ENCODE measurements at regions not wholly inside any gene's neighbourhood (a gene's known extent, or its start where the extent isn't known, plus 50 kb on each side); places are given as distances from the start of the nearest gene placed in this dataset.

DNA sequence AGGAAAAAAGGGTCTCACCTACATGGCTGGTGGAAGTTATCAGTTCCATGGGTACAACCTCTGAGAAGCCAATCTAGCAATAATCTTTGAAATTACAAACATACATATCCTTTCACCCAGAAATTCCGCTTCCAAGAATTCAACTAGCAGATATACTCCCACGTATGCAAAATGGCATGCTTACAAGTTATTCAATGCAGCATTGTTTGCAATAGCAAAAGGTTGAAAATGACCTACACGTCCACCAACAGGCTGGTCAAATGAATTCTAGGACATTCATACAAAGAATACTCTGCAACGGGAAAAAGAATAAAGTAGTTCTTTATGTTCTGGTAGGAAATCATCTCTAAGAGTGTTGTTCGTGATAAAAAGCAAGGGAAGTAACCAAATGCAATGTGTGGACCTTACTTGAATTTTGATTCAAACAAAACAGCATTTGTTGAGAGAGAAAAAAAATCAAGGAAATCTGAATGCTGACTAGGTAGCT lies 63.7 kb upstream of the NLK start:
- TF ChIP-seq, protein P1, sequence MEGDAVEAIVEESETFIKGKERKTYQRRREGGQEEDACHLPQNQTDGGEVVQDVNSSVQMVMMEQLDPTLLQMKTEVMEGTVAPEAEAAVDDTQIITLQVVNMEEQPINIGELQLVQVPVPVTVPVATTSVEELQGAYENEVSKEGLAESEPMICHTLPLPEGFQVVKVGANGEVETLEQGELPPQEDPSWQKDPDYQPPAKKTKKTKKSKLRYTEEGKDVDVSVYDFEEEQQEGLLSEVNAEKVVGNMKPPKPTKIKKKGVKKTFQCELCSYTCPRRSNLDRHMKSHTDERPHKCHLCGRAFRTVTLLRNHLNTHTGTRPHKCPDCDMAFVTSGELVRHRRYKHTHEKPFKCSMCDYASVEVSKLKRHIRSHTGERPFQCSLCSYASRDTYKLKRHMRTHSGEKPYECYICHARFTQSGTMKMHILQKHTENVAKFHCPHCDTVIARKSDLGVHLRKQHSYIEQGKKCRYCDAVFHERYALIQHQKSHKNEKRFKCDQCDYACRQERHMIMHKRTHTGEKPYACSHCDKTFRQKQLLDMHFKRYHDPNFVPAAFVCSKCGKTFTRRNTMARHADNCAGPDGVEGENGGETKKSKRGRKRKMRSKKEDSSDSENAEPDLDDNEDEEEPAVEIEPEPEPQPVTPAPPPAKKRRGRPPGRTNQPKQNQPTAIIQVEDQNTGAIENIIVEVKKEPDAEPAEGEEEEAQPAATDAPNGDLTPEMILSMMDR (conservative IDR thresholded peaks at IDR 0.05 in 1 of 2, IDR thresholded peaks at IDR 0.05 in 1 of 2; ENCODE audit: low read depth in 1 of 2, low read length in 2 of 2) = no peak
- no peak for TF ChIP-seq EZH2 (IDR thresholded peaks at IDR 0.05; ENCODE audit: low read length, missing control alignments)
- no peak overlapping the region for H3K9ac ChIP-seq (ENCODE audit: insufficient read depth, low read length)

DNA sequence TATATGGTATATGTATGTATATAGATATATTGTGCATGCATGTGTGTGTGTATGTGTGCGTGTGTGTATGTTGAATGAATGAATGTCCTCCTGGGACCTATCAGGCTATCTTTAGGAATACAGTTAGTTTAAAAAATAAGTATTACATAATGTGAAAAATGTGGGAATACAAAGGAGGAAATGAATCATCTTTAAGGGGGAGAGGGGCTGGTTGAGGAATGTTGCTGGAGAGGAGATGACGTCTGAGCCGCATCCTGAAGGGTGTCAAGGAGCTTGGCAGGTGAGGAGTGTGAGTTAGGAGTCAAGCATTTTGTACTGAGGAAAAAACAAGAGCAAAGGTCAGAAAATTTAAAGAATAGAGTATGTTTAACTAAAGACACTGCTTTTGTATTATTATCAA lies 62.4 kb upstream of the NLK start:
- TF ChIP-seq, protein P1 (conservative IDR thresholded peaks at IDR 0.05 in 1 of 2, IDR thresholded peaks at IDR 0.05 in 1 of 2; ENCODE audit: low read depth in 1 of 2, low read length in 2 of 2) = no peak
- TF ChIP-seq EZH2 (IDR thresholded peaks at IDR 0.05; ENCODE audit: low read length, missing control alignments) = no peak
- Histone ChIP-seq H2AFZ (ENCODE audit: low read length) (no peak overlapping the region), H3K9me3 (ENCODE audit: control insufficient read depth, insufficient read depth, low read depth, low read length) (no peaks in the 10 kb centered on the region), H4K20me1 (ENCODE audit: control insufficient read depth, extremely low read depth, insufficient read depth, low read length) (no peaks in the 10 kb centered on the region), H3K4me3 (replicated peaks in 1 of 4; ENCODE audit: control extremely low read depth in 1 of 4, insufficient read depth in 1 of 4, low read depth in 3 of 4, low read length in 4 of 4) (no peak overlapping the region), H3K4me1 (ENCODE audit: control insufficient read depth, extremely low read depth, insufficient read depth, low read length) (peaks cover 5% of the 10 kb centered on the region), H3K27ac (ENCODE audit: insufficient read depth, low read length) (no peak overlapping the region), H3K79me2 (ENCODE audit: control insufficient read depth, insufficient read depth, low read length) (no peaks in the 10 kb centered on the region), H3K27me3 (ENCODE audit: control insufficient read depth, insufficient read depth, low read length) (no peaks in the 10 kb centered on the region), H3K9ac (ENCODE audit: insufficient read depth, low read length) (no peak overlapping the region), H3K36me3 (ENCODE audit: control insufficient read depth, insufficient read depth, low read length) (no peaks in the 10 kb centered on the region), H3K4me2 (ENCODE audit: extremely low read depth, insufficient read depth, low read length) (no peak overlapping the region)
- peak in 1 of 2 donors; percentile 91 for DNase-seq (ENCODE audit: low read depth in 2 of 2)

More for the DNA sequence above, 63.7 kb upstream of the NLK start:
- no peaks in the 10 kb centered on the region for H3K27me3 ChIP-seq (ENCODE audit: control insufficient read depth, insufficient read depth, low read length)
- no peaks in the 10 kb centered on the region for H3K79me2 ChIP-seq (ENCODE audit: control insufficient read depth, insufficient read depth, low read length)
- H3K4me1 ChIP-seq (ENCODE audit: control insufficient read depth, extremely low read depth, insufficient read depth, low read length) = peaks cover 8% of the 10 kb centered on the region
- no peaks in the 10 kb centered on the region for H4K20me1 ChIP-seq (ENCODE audit: control insufficient read depth, extremely low read depth, insufficient read depth, low read length)
- no peak overlapping the region for H2AFZ ChIP-seq (ENCODE audit: low read length)
- H3K4me3 ChIP-seq (replicated peaks in 1 of 4; ENCODE audit: control extremely low read depth in 1 of 4, insufficient read depth in 1 of 4, low read depth in 3 of 4, low read length in 4 of 4) = no peak overlapping the region
- peak in 1 of 2 donors; percentile 34 for DNase-seq (ENCODE audit: low read depth in 2 of 2)
- H3K4me2 ChIP-seq (ENCODE audit: extremely low read depth, insufficient read depth, low read length) = no peak overlapping the region
- H3K9me3 ChIP-seq (ENCODE audit: control insufficient read depth, insufficient read depth, low read depth, low read length) = no peaks in the 10 kb centered on the region
- H3K27ac ChIP-seq (ENCODE audit: insufficient read depth, low read length) = no peak overlapping the region
- H3K36me3 ChIP-seq (ENCODE audit: control insufficient read depth, insufficient read depth, low read length) = no peaks in the 10 kb centered on the region

DNA sequence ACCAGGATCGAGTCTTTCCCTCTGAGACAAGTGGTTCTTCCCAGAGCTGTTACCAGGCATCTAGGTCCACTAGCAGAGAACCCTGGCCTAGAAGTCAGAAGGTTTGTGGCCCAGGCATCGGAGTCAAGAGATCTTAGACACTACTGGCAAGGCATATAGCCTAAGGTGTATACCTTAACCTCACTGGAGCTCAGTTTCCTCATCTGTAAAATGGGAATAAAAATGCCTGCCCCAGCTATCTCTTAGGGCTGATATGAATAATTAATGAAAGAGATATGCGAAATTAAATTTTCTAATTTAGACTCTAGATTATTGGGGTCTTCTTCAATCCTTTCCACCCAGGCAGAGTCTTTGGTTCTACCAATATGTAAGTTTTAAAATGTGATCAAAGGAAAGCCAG lies 60.5 kb upstream of the NLK start:
- Histone ChIP-seq H3K36me3 (ENCODE audit: control insufficient read depth, insufficient read depth, low read length) (no peaks in the 10 kb centered on the region), H3K27ac (ENCODE audit: insufficient read depth, low read length) (no peak overlapping the region), H3K9ac (ENCODE audit: insufficient read depth, low read length) (no peak overlapping the region), H2AFZ (ENCODE audit: low read length) (no peak overlapping the region), H3K4me1 (ENCODE audit: control insufficient read depth, extremely low read depth, insufficient read depth, low read length) (no peaks in the 10 kb centered on the region), H4K20me1 (ENCODE audit: control insufficient read depth, extremely low read depth, insufficient read depth, low read length) (no peaks in the 10 kb centered on the region), H3K4me2 (ENCODE audit: extremely low read depth, insufficient read depth, low read length) (no peak overlapping the region), H3K9me3 (ENCODE audit: control insufficient read depth, insufficient read depth, low read depth, low read length) (no peaks in the 10 kb centered on the region), H3K27me3 (ENCODE audit: control insufficient read depth, insufficient read depth, low read length) (no peaks in the 10 kb centered on the region), H3K79me2 (ENCODE audit: control insufficient read depth, insufficient read depth, low read length) (no peaks in the 10 kb centered on the region), H3K4me3 (replicated peaks in 1 of 4; ENCODE audit: control extremely low read depth in 1 of 4, insufficient read depth in 1 of 4, low read depth in 3 of 4, low read length in 4 of 4) (no peak overlapping the region)
- TF ChIP-seq EZH2 (IDR thresholded peaks at IDR 0.05; ENCODE audit: low read length, missing control alignments) = no peak
- TF ChIP-seq, protein P1 (conservative IDR thresholded peaks at IDR 0.05 in 1 of 2, IDR thresholded peaks at IDR 0.05 in 1 of 2; ENCODE audit: low read depth in 1 of 2, low read length in 2 of 2) = no peak
- no peak for DNase-seq (ENCODE audit: low read depth in 2 of 2)
